Glutamatergic neuron (in vitro differentiated cells): ENCODE measurements at regions not wholly inside any gene's neighbourhood (a gene's known extent, or its start where the extent isn't known, plus 50 kb on each side); places are given as distances from the start of the nearest gene placed in this dataset.

Experiments
- DNase-seq: peaks from one replicate; pipeline ENCODE4 v3.0.0; 2022
- H3K27ac Mint-ChIP-seq: one replicate; pipeline ENCODE4 v1.8.0; 2020; ENCODE audit warnings: mild to moderate bottlenecking, mixed read lengths, inconsistent platforms; ENCODE audit not compliant: unreplicated experiment
- H3K27me3 Mint-ChIP-seq: one replicate; pipeline ENCODE4 v1.8.0; 2020; ENCODE audit warnings: mild to moderate bottlenecking, moderate library complexity, mixed read lengths, inconsistent platforms; ENCODE audit not compliant: unreplicated experiment
- H3K36me3 Mint-ChIP-seq: one replicate; pipeline ENCODE4 v1.8.0; 2020; ENCODE audit warnings: mild to moderate bottlenecking, mixed read lengths, inconsistent platforms; ENCODE audit not compliant: unreplicated experiment
- H3K4me1 Mint-ChIP-seq: one replicate; pipeline ENCODE4 v1.8.0; 2020; ENCODE audit warnings: mild to moderate bottlenecking, low read depth, mixed read lengths, inconsistent platforms; ENCODE audit not compliant: unreplicated experiment
- H3K4me3 Mint-ChIP-seq: one replicate; pipeline ENCODE4 v1.8.0; 2020; ENCODE audit warnings: mild to moderate bottlenecking, mixed read lengths, inconsistent platforms; ENCODE audit not compliant: unreplicated experiment
- H3K9me3 Mint-ChIP-seq: one replicate; pipeline ENCODE4 v1.8.0; 2020; ENCODE audit warnings: mild to moderate bottlenecking, moderate library complexity, mixed read lengths, inconsistent platforms; ENCODE audit not compliant: unreplicated experiment
- CTCF ChIP-seq: fragments of 200-600 bp; sonication (generic); IDR thresholded peaks from one replicate; pipeline ENCODE4 v1.5.0; 2021; ENCODE audit not compliant: partially characterized antibody, unreplicated experiment

DNA sequence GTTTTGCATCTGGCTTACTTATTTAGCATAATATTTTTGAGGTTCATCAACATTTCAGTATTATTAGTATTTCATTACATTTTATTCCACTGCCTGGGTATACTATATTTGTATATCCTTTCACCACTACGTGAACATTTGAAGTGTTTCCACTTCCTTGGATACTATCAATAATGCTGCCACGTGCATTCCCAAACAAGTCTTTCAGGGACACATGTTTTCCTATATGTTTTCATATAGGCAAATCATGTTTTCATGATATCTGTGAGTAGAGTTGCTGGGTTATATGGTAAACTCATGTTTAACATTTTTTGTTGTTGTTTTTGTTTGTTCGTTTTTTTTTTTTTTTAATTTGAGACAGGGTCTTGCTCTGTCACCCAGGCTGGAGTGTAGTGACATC, 380.1 kb downstream of the OMA1 start:
- no peak for DNase-seq
- Mint-ChIP-seq H3K9me3 (no peaks in the 10 kb centered on the region), H3K4me3 (no peak overlapping the region), H3K27ac (no peak overlapping the region), H3K4me1 (no peaks in the 10 kb centered on the region), H3K36me3 (peaks cover 3% of the 10 kb centered on the region), H3K27me3 (no peaks in the 10 kb centered on the region)
- no peak for TF ChIP-seq CTCF

GRCh38 chr1:58165073-58165472, 381.5 kb downstream of the OMA1 start:
- Mint-ChIP-seq H3K36me3 (peaks cover 3% of the 10 kb centered on the region), H3K4me3 (no peak overlapping the region), H3K27me3 (no peaks in the 10 kb centered on the region), H3K4me1 (no peaks in the 10 kb centered on the region), H3K27ac (no peak overlapping the region), H3K9me3 (no peaks in the 10 kb centered on the region)
- DNase-seq, result no peak
- TF ChIP-seq CTCF, result no peak

DNA sequence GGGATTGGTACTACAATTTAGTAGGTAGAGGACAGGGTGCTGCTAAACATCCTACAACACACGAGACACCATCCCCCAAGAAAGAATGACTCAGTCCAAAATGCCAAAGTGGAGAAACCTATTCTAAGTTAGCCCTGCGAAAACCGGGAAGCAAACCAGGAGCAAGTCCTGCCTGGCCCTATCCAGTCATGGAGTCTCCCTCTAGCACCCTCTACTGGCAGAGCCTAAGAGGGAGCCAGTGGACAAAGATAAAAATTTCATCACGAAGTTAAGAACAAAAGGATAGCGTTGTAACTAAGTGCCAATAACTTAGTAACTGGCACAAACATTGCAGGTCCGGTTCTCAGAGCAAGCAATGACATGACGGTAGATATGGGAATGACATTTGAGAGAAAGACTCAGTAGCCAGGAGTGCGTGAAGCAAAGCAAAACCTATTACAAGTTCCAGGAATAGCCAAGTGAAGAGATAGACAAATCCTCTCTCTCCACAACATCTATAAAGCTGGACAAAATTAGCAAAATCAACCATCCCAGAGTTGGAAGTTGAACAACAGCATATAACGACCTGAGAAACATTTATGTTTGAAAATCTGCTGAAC, 383.5 kb downstream of the OMA1 start:
- H3K4me1 Mint-ChIP-seq, result no peaks in the 10 kb centered on the region
- H3K27me3 Mint-ChIP-seq, result no peaks in the 10 kb centered on the region
- no peaks in the 10 kb centered on the region for H3K9me3 Mint-ChIP-seq
- H3K27ac Mint-ChIP-seq, result no peak overlapping the region
- H3K4me3 Mint-ChIP-seq, result no peak overlapping the region
- peaks cover 3% of the 10 kb centered on the region for H3K36me3 Mint-ChIP-seq
- peak; percentile 57 for DNase-seq
- TF ChIP-seq CTCF, result peak; percentile 86

DNA sequence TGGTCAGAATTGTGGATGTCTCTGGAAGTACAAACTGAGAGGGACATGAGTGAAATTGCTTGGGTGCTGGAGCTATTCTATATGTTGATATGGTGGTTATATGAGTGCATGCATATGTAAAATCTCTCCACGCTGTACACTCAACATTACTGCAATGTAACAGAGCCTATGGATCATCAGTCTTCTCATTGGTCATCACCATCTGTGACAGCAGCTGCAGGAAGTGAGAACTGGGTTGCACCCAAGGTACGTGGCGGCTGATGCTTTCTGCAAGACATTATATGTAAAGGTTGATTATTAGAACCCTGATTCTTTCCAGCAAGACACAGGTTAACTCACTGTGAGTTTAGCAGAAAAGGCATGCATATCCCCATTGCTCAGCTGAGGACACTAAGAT, 387.1 kb downstream of the OMA1 start:
- H3K9me3 Mint-ChIP-seq, result no peaks in the 10 kb centered on the region
- H3K27me3 Mint-ChIP-seq, result no peaks in the 10 kb centered on the region
- no peaks in the 10 kb centered on the region for H3K36me3 Mint-ChIP-seq
- TF ChIP-seq CTCF, result no peak
- no peak for DNase-seq
- no peaks in the 10 kb centered on the region for H3K4me1 Mint-ChIP-seq
- no peak overlapping the region for H3K4me3 Mint-ChIP-seq
- no peak overlapping the region for H3K27ac Mint-ChIP-seq

DNA sequence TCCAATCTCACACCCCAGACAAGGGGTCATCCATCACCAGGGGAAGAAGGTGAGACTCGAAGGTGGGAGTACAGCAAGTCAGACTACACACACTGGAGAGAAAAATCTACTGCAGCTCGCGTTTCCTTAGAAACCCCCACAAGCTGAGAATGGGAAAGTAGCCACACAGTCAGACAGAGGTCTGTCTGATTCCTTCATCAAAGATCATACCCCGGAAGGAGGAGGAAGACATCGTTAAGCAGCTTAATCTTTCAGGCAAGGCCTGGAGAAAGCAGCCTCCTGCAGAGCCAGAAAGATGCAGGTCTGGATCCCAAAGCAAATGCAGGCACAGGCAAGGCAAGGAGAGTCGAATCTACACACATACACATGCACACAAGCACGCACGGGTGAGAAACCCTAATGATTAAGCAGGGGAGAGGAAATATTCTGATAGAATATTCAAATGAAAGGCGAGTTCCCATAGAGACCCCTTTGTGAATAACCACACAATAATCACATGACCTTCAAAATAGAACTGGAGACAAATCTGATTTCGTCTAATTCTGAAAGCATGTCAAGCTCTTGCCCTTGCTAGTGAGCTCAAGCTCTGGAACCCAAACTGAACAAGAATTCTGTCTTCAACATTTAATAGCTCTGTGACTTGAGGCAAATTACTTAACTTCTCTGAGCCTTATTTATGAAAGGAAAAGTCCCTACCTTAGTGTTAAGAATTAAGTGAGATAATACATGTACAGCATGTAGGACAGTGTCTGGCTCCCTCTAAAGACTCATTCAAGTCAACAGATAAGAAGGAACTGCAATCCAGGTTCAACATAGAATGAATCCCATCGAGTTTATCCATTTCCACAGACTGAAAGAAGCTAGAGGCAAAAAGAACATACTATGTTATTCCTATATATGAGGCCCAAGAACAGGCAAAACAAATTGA, 387.8 kb downstream of the OMA1 start:
- Mint-ChIP-seq H3K4me1 (no peaks in the 10 kb centered on the region), H3K27me3 (no peaks in the 10 kb centered on the region), H3K9me3 (no peaks in the 10 kb centered on the region), H3K27ac (no peak overlapping the region), H3K36me3 (no peaks in the 10 kb centered on the region), H3K4me3 (no peak overlapping the region)
- no peak for DNase-seq
- TF ChIP-seq CTCF, result no peak
